ENCODE measurements at regions not wholly inside any gene's neighbourhood (a gene's known extent, or its start where the extent isn't known, plus 50 kb on each side); places are given as distances from the start of the nearest gene placed in this dataset.

DNA sequence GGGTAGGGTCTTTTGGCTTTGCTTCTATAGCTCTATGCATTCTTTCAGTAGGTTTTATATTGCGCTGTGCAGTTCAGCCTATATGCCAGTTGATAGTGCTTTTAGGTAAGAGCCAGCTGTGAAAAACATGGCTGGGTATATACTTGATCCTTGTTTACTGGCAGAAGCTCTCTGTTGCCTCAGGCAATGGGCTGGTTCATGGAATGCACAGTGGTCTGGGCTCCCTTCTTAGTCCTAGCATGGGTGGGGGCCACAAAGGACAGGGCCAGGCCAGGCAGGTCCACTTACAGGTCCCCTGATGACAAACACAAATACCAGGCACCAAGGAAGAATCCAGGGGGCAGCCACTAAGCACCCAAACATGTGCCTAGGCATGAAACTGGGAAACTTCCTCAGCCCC is 240.7 kb downstream of the SEC23A start:
- Histone ChIP-seq H3K36me3 (ENCODE audit: control insufficient read depth, insufficient read depth, low read length) (no peaks in the 10 kb centered on the region), H3K27me3 (ENCODE audit: control insufficient read depth, insufficient read depth, low read length) (no peaks in the 10 kb centered on the region), H3K4me3 (ENCODE audit: low read depth in 2 of 2, low read length in 2 of 2) (no peak overlapping the region), H3K9me3 (ENCODE audit: control insufficient read depth, insufficient read depth, low read depth, low read length) (no peaks in the 10 kb centered on the region), H3K27ac (ENCODE audit: low read length) (no peak overlapping the region), H3K4me1 (ENCODE audit: control insufficient read depth, insufficient read depth, low read length) (no peaks in the 10 kb centered on the region)
- ATAC-seq (no peak), DNase-seq (ENCODE audit: low read depth, low spot score) (no peak)
- in situ Hi-C loops (cut with HindIII; ENCODE audit: low pct_unique_long_range_greater_than_20kb, low sequenced_read_pairs): no loop called here
- intact Hi-C loops (cut with micrococcal nuclease; ENCODE audit: unreplicated experiment): no loop called here
- ChIA-PET CTCF (no interaction called here), POLR2A (no interaction called here)
- no peak for TF ChIP-seq POLR2AphosphoS5 (IDR thresholded peaks at IDR 0.05; ENCODE audit: low read depth, low read length)
- TF ChIP-seq, protein P1, sequence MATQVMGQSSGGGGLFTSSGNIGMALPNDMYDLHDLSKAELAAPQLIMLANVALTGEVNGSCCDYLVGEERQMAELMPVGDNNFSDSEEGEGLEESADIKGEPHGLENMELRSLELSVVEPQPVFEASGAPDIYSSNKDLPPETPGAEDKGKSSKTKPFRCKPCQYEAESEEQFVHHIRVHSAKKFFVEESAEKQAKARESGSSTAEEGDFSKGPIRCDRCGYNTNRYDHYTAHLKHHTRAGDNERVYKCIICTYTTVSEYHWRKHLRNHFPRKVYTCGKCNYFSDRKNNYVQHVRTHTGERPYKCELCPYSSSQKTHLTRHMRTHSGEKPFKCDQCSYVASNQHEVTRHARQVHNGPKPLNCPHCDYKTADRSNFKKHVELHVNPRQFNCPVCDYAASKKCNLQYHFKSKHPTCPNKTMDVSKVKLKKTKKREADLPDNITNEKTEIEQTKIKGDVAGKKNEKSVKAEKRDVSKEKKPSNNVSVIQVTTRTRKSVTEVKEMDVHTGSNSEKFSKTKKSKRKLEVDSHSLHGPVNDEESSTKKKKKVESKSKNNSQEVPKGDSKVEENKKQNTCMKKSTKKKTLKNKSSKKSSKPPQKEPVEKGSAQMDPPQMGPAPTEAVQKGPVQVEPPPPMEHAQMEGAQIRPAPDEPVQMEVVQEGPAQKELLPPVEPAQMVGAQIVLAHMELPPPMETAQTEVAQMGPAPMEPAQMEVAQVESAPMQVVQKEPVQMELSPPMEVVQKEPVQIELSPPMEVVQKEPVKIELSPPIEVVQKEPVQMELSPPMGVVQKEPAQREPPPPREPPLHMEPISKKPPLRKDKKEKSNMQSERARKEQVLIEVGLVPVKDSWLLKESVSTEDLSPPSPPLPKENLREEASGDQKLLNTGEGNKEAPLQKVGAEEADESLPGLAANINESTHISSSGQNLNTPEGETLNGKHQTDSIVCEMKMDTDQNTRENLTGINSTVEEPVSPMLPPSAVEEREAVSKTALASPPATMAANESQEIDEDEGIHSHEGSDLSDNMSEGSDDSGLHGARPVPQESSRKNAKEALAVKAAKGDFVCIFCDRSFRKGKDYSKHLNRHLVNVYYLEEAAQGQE (IDR thresholded peaks at IDR 0.05; ENCODE audit: insufficient read depth in 1 of 2, low read depth in 2 of 2, low read length in 1 of 2): no peak
- no peak for TF ChIP-seq SIN3A (IDR thresholded peaks at IDR 0.05; ENCODE audit: borderline replicate concordance, insufficient read depth, low read depth, low read length)
- TF ChIP-seq TCF7L2 (IDR thresholded peaks at IDR 0.05; ENCODE audit: low read depth, low read length): no peak
- TF ChIP-seq, protein P2, sequence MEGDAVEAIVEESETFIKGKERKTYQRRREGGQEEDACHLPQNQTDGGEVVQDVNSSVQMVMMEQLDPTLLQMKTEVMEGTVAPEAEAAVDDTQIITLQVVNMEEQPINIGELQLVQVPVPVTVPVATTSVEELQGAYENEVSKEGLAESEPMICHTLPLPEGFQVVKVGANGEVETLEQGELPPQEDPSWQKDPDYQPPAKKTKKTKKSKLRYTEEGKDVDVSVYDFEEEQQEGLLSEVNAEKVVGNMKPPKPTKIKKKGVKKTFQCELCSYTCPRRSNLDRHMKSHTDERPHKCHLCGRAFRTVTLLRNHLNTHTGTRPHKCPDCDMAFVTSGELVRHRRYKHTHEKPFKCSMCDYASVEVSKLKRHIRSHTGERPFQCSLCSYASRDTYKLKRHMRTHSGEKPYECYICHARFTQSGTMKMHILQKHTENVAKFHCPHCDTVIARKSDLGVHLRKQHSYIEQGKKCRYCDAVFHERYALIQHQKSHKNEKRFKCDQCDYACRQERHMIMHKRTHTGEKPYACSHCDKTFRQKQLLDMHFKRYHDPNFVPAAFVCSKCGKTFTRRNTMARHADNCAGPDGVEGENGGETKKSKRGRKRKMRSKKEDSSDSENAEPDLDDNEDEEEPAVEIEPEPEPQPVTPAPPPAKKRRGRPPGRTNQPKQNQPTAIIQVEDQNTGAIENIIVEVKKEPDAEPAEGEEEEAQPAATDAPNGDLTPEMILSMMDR (IDR thresholded peaks at IDR 0.05): no peak
- no TSS peak for BruUV-seq (replicated peaks)

DNA sequence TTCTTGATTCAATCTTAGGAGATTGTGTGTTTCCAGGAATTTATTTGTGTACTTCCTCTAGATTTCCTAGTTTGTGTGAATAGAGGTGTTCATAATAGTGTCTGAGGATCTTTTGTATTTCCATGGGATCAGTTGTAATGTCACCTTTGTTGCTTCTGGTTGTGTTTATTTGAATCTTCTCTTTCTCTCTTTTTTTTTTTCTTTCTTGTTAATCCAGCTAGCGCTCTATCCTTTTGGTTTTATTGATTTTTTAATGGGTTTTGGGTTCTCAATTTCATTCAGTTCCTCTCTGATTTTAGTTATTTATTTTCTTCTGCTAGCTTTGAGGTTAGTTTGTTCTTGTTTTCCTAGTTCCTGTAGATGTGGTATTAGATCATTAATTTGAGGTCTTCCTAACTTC is 242.5 kb downstream of the SEC23A start:
- intact Hi-C loops (cut with micrococcal nuclease; ENCODE audit: unreplicated experiment) (no loop called here), in situ Hi-C loops (cut with HindIII; ENCODE audit: low pct_unique_long_range_greater_than_20kb, low sequenced_read_pairs) (no loop called here)
- Histone ChIP-seq H3K36me3 (ENCODE audit: control insufficient read depth, insufficient read depth, low read length) (no peaks in the 10 kb centered on the region; the same call in 1 of the 2 replicates), H3K27ac (ENCODE audit: low read length) (no peak overlapping the region), H3K4me1 (ENCODE audit: control insufficient read depth, insufficient read depth, low read length) (no peaks in the 10 kb centered on the region), H3K4me3 (ENCODE audit: low read depth in 2 of 2, low read length in 2 of 2) (no peak overlapping the region), H3K27me3 (ENCODE audit: control insufficient read depth, insufficient read depth, low read length) (no peaks in the 10 kb centered on the region), H3K9me3 (ENCODE audit: control insufficient read depth, insufficient read depth, low read depth, low read length) (no peaks in the 10 kb centered on the region)
- no peak for TF ChIP-seq SIN3A (IDR thresholded peaks at IDR 0.05; ENCODE audit: borderline replicate concordance, insufficient read depth, low read depth, low read length)
- TF ChIP-seq POLR2AphosphoS5 (IDR thresholded peaks at IDR 0.05; ENCODE audit: low read depth, low read length): no peak
- TF ChIP-seq, protein P1 (IDR thresholded peaks at IDR 0.05; ENCODE audit: insufficient read depth in 1 of 2, low read depth in 2 of 2, low read length in 1 of 2): no peak
- TF ChIP-seq, protein P2 (IDR thresholded peaks at IDR 0.05): no peak
- no peak for TF ChIP-seq TCF7L2 (IDR thresholded peaks at IDR 0.05; ENCODE audit: low read depth, low read length)
- DNase-seq (ENCODE audit: low read depth, low spot score) (no peak), ATAC-seq (no peak)
- ChIA-PET CTCF (no interaction called here), POLR2A (no interaction called here)
- BruUV-seq (replicated peaks): no TSS peak

Measured in Panc1 (cell line).